ENCODE measurements at regions not wholly inside any gene's neighbourhood (a gene's known extent, or its start where the extent isn't known, plus 50 kb on each side); places are given as distances from the start of the nearest gene placed in this dataset.

DNA sequence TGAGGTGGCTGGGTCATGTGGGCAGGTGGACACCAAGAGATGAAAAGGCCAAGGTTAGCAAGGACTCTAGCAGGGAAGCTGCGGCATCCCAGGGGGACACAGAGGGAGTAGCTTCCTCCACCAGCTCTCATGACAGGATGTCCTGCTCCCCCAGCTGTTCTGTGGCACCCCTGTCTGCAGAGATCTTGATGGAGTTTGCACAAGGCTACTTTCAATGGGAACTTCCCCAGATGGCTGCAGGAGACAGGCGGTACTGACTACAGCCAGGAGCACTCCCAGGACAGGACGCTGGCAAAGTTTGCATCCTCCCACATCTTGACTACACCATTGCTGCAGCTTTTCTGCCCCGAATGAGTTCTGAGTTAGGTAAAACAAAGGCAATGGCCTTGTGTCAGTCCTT is 312.8 kb downstream of the TLE4 start:
- TF ChIP-seq CTCF (IDR thresholded peaks at IDR 0.05; ENCODE audit: partially characterized antibody, unreplicated experiment) = no peak
- Mint-ChIP-seq H3K27me3 (ENCODE audit: unreplicated experiment) (no peaks in the 10 kb centered on the region), H3K9me3 (ENCODE audit: unreplicated experiment) (no peaks in the 10 kb centered on the region), H3K36me3 (ENCODE audit: unreplicated experiment) (no peaks in the 10 kb centered on the region), H3K4me1 (ENCODE audit: low read depth, unreplicated experiment) (no peaks in the 10 kb centered on the region), H3K4me3 (ENCODE audit: unreplicated experiment) (no peak overlapping the region), H3K27ac (ENCODE audit: unreplicated experiment) (no peak overlapping the region)
- DNase-seq = no peak

GRCh38 chr9:79883073-79883645 is 311.4 kb downstream of the TLE4 start:
- H3K4me3 Mint-ChIP-seq (ENCODE audit: unreplicated experiment) = no peak overlapping the region
- H3K27ac Mint-ChIP-seq (ENCODE audit: unreplicated experiment) = no peak overlapping the region
- no peaks in the 10 kb centered on the region for H3K9me3 Mint-ChIP-seq (ENCODE audit: unreplicated experiment)
- TF ChIP-seq CTCF (IDR thresholded peaks at IDR 0.05; ENCODE audit: partially characterized antibody, unreplicated experiment) = no peak
- no peaks in the 10 kb centered on the region for H3K27me3 Mint-ChIP-seq (ENCODE audit: unreplicated experiment)
- H3K36me3 Mint-ChIP-seq (ENCODE audit: unreplicated experiment) = no peaks in the 10 kb centered on the region
- H3K4me1 Mint-ChIP-seq (ENCODE audit: low read depth, unreplicated experiment) = no peaks in the 10 kb centered on the region
- no peak for DNase-seq

- Mint-ChIP-seq H3K4me1 (ENCODE audit: low read depth, unreplicated experiment) (no peaks in the 10 kb centered on the region), H3K27me3 (ENCODE audit: unreplicated experiment) (no peaks in the 10 kb centered on the region), H3K9me3 (ENCODE audit: unreplicated experiment) (no peaks in the 10 kb centered on the region), H3K4me3 (ENCODE audit: unreplicated experiment) (no peak overlapping the region), H3K36me3 (ENCODE audit: unreplicated experiment) (no peaks in the 10 kb centered on the region), H3K27ac (ENCODE audit: unreplicated experiment) (no peak overlapping the region)
- DNase-seq = no peak
- no peak for TF ChIP-seq CTCF (IDR thresholded peaks at IDR 0.05; ENCODE audit: partially characterized antibody, unreplicated experiment)
Measured at GRCh38 chr9:79880626-79881025, 308.9 kb downstream of the TLE4 start.

DNA sequence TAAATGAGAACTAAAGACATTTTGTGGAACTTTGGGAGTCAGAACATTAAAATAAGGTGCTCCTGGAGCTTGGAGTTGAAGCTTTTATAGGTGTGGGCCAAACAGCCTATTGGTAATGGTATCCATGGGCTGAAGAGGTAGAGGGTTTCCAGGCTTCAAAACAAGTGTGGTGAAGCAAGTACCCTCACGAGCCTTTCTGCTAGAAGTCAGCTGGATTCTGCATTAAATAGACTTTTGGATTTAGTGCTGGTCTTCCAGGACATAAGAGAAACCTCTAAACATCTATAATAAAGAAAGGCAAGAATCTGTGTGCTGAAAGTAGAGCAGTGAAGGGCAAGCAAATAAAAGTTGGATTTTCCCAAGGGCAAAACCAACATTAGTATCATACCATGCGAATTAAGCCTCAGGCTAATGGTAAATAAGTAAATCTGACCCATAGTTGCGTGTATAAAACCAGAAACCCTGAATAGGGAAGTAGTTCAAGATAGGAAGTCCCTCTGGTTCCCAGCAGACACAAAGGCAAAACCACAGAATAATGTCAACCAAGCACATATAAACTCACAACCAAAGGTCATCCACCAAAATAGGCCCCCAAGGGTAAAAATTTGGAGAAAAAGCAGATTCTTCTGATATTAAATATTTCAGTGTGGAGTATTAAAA is 306.3 kb downstream of the TLE4 start:
- no peak overlapping the region for H3K4me3 Mint-ChIP-seq (ENCODE audit: unreplicated experiment)
- peaks cover 2% of the 10 kb centered on the region for H3K27me3 Mint-ChIP-seq (ENCODE audit: unreplicated experiment)
- TF ChIP-seq CTCF (IDR thresholded peaks at IDR 0.05; ENCODE audit: partially characterized antibody, unreplicated experiment) = no peak
- H3K4me1 Mint-ChIP-seq (ENCODE audit: low read depth, unreplicated experiment) = no peaks in the 10 kb centered on the region
- H3K9me3 Mint-ChIP-seq (ENCODE audit: unreplicated experiment) = no peaks in the 10 kb centered on the region
- no peak for DNase-seq
- H3K36me3 Mint-ChIP-seq (ENCODE audit: unreplicated experiment) = no peaks in the 10 kb centered on the region
- no peak overlapping the region for H3K27ac Mint-ChIP-seq (ENCODE audit: unreplicated experiment)

DNA sequence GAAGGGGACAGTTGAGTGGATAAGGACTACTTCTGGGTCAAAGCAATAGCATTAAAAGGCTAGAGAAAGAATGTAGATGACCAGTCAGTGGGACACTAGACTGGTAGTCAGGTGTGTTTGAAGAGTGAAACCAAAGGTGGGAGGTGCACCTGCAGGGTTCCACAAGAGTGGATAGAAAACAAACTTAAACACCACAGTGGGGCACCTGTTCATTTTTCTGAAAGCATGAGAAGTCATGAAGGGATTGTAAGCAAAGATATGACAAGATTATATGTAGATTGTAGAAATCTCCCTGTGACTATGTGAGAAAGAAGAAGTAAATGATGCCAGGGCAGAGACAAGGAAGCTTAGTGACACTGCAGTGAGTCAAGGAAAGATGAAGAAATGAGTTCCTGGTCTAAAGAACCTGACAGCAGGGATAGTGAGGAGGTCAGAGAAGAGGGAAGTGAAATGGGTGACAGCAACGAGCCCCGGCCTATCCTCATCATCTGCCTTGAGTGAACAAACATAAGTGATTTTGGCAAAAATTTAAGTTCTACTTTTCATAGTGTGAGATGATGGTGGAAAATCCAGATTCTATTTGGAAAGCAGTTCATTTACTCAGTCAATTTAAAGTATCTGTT is 296.9 kb downstream of the TLE4 start:
- Mint-ChIP-seq H3K36me3 (ENCODE audit: unreplicated experiment) (no peaks in the 10 kb centered on the region), H3K27ac (ENCODE audit: unreplicated experiment) (no peak overlapping the region), H3K4me3 (ENCODE audit: unreplicated experiment) (no peak overlapping the region), H3K9me3 (ENCODE audit: unreplicated experiment) (peaks cover 1% of the 10 kb centered on the region), H3K27me3 (ENCODE audit: unreplicated experiment) (no peaks in the 10 kb centered on the region), H3K4me1 (ENCODE audit: low read depth, unreplicated experiment) (no peaks in the 10 kb centered on the region)
- TF ChIP-seq CTCF (IDR thresholded peaks at IDR 0.05; ENCODE audit: partially characterized antibody, unreplicated experiment) = no peak
- DNase-seq = no peak
